NCI-H748 treated with DMSO at 0.1 percent for 48 hours (cell line): ENCODE measurements at regions not wholly inside any gene's neighbourhood (a gene's known extent, or its start where the extent isn't known, plus 50 kb on each side); places are given as distances from the start of the nearest gene placed in this dataset.

Source experiments
- DNase-seq: peaks from one replicate; lab custom pipeline; 2025; lab: John Stamatoyannopoulos, UW

GRCh38 chr21:16928439-16928838 lies 584.4 kb upstream of the CXADR start:
- DNase-seq, result no peak

- DNase-seq, result no peak
Observed at GRCh38 chr21:16932314-16932713, 580.5 kb upstream of the CXADR start.

- no peak for DNase-seq
Observed at GRCh38 chr21:16942703-16943102, 570.1 kb upstream of the CXADR start.

- no peak for DNase-seq
Observed at GRCh38 chr21:16943231-16943630, 569.6 kb upstream of the CXADR start.

- no peak for DNase-seq
Observed at GRCh38 chr21:16945580-16945979, 567.3 kb upstream of the CXADR start.

GRCh38 chr21:16956824-16957223 lies 556.0 kb upstream of the CXADR start:
- no peak for DNase-seq

GRCh38 chr21:16965424-16965823 lies 547.4 kb upstream of the CXADR start:
- no peak for DNase-seq

GRCh38 chr21:16968436-16968835 lies 544.4 kb upstream of the CXADR start:
- no peak for DNase-seq

GRCh38 chr21:16969636-16970035 lies 543.2 kb upstream of the CXADR start:
- DNase-seq, result no peak

GRCh38 chr21:16974060-16974459 lies 538.8 kb upstream of the CXADR start:
- no peak for DNase-seq

- no peak for DNase-seq
Observed at GRCh38 chr21:16976193-16976592, 536.6 kb upstream of the CXADR start.

GRCh38 chr21:16978309-16978895 lies 534.4 kb upstream of the CXADR start:
- DNase-seq, result no peak

GRCh38 chr21:16979574-16979973 lies 533.3 kb upstream of the CXADR start:
- no peak for DNase-seq

- DNase-seq, result no peak
Observed at GRCh38 chr21:16983420-16983819, 529.4 kb upstream of the CXADR start.

- no peak for DNase-seq
Observed at GRCh38 chr21:16992448-16992847, 520.4 kb upstream of the CXADR start.

- no peak for DNase-seq
Observed at GRCh38 chr21:16993416-16994038, 519.3 kb upstream of the CXADR start.

- no peak for DNase-seq
Observed at GRCh38 chr21:17002594-17003257, 510.1 kb upstream of the CXADR start.

- no peak for DNase-seq
Observed at GRCh38 chr21:17003258-17003615, 509.6 kb upstream of the CXADR start.

GRCh38 chr21:17003763-17004373 lies 509.0 kb upstream of the CXADR start:
- DNase-seq, result no peak

GRCh38 chr21:17032141-17032655 lies 480.6 kb upstream of the CXADR start:
- DNase-seq, result no peak

- no peak for DNase-seq
Observed at GRCh38 chr21:17044696-17045095, 468.1 kb upstream of the CXADR start.

- DNase-seq, result no peak
Observed at GRCh38 chr21:17045214-17045853, 467.5 kb upstream of the CXADR start.

GRCh38 chr21:17048974-17049373 lies 463.9 kb upstream of the CXADR start:
- DNase-seq, result no peak
